CD14-positive monocyte (primary cell): ENCODE measurements at regions not wholly inside any gene's neighbourhood (a gene's known extent, or its start where the extent isn't known, plus 50 kb on each side); places are given as distances from the start of the nearest gene placed in this dataset.

Source experiments
- DNase-seq, 3 donors: peaks; one replicate each; pipeline ENCODE4 v3.0.0-alpha.2; 2011 to 2022
- H2AFZ ChIP-seq: 2 replicates; pipeline ENCODE4 v1.6.0; 2012; ENCODE audit warnings: mild to moderate bottlenecking, low read depth, low read length, inconsistent platforms; ENCODE audit not compliant: insufficient read depth, poor library complexity, severe bottlenecking
- H3K27ac ChIP-seq, 2 donors: 1 replicate in 1 of 2; 2 replicates in 1 of 2; pipeline ENCODE4 v1.5.1; 2012 to 2013; ENCODE audit warnings: low read length in 2 of 2, control low read depth in 1 of 2, inconsistent platforms in 1 of 2, low read depth in 1 of 2, mild to moderate bottlenecking in 1 of 2
- H3K27me3 ChIP-seq, 2 donors: one replicate each; pipeline versions ENCODE4 v1.6.0 to v1.6.1; 2011 to 2013; ENCODE audit warnings: low read length in 2 of 2; ENCODE audit not compliant: control insufficient read depth in 2 of 2, insufficient read depth in 2 of 2
- H3K36me3 ChIP-seq, 2 donors: replicated peaks in 1 of 2; 1 replicate in 1 of 2; 2 replicates in 1 of 2; pipeline versions ENCODE4 v1.5.1 to v1.6.1; 2012 to 2013; ENCODE audit warnings: low read length in 2 of 2, control low read depth in 1 of 2, inconsistent platforms in 1 of 2, mild to moderate bottlenecking in 1 of 2; ENCODE audit not compliant: insufficient read depth in 2 of 2, control insufficient read depth in 1 of 2
- H3K4me1 ChIP-seq, 2 donors: 1 replicate in 1 of 2; 2 replicates in 1 of 2; pipeline versions ENCODE4 v1.5.1 to v1.6.1; 2012 to 2013; ENCODE audit warnings: low read length in 2 of 2, control low read depth in 1 of 2, inconsistent platforms in 1 of 2, mild to moderate bottlenecking in 1 of 2, moderate library complexity in 1 of 2; ENCODE audit not compliant: insufficient read depth in 2 of 2, control insufficient read depth in 1 of 2
- H3K4me2 ChIP-seq: replicated peaks from 2 replicates; pipeline ENCODE3; 2012; ENCODE audit warnings: low read length, moderate library complexity, mild to moderate bottlenecking; ENCODE audit not compliant: poor library complexity, severe bottlenecking; ENCODE audit errors: extremely low read depth
- H3K4me3 ChIP-seq, 3 experiments: fragments of 200-600 bp in 1 of 3; sonication (generic) in 1 of 3; replicated peaks in 1 of 3; 1 replicate in 2 of 3; 2 replicates in 1 of 3; pipeline ENCODE4 v1.5.1; 2011 to 2013; ENCODE audit warnings: low read length in 3 of 3, mild to moderate bottlenecking in 3 of 3, control low read depth in 2 of 3, low read depth in 2 of 3, inconsistent platforms in 1 of 3, moderate library complexity in 1 of 3
- H3K79me2 ChIP-seq: 2 replicates; pipeline ENCODE4 v1.6.0; 2012; ENCODE audit warnings: mild to moderate bottlenecking, control low read depth, inconsistent platforms, low read length, moderate library complexity; ENCODE audit not compliant: insufficient read depth
- H3K9ac ChIP-seq: 2 replicates; pipeline ENCODE4 v1.6.0; 2017; ENCODE audit warnings: low read length, mild to moderate bottlenecking; ENCODE audit not compliant: insufficient read depth, poor library complexity, severe bottlenecking
- H3K9me3 ChIP-seq, 2 donors: replicated peaks in 1 of 2; 1 replicate in 1 of 2; 2 replicates in 1 of 2; pipeline versions ENCODE4 v1.5.1 to v1.6.1; 2012 to 2013; ENCODE audit warnings: low read length in 2 of 2, control low read depth in 1 of 2; ENCODE audit not compliant: control insufficient read depth in 1 of 2, insufficient read depth in 1 of 2
- H4K20me1 ChIP-seq: 2 replicates; pipeline ENCODE4 v1.6.0; 2012; ENCODE audit warnings: mild to moderate bottlenecking, low read length, control low read depth, moderate library complexity; ENCODE audit not compliant: insufficient read depth
- H3K27ac Mint-ChIP-seq, 7 donors: one replicate each; pipeline ENCODE4 v1.8.0; 2020; ENCODE audit warnings: mild to moderate bottlenecking in 7 of 7, mixed read lengths in 7 of 7, moderate library complexity in 6 of 7, inconsistent platforms in 2 of 7
- H3K27me3 Mint-ChIP-seq, 3 donors: one replicate each; pipeline ENCODE4 v1.8.0; 2021 to 2022; ENCODE audit warnings: low read depth in 3 of 3, mild to moderate bottlenecking in 3 of 3, mixed read lengths in 3 of 3, moderate library complexity in 3 of 3, inconsistent platforms in 1 of 3
- H3K36me3 Mint-ChIP-seq, 2 donors: one replicate each; pipeline ENCODE4 v1.8.0; 2020; ENCODE audit warnings: mixed read lengths in 2 of 2, inconsistent platforms in 1 of 2, mild to moderate bottlenecking in 1 of 2
- H3K4me1 Mint-ChIP-seq: one replicate; pipeline ENCODE4 v1.8.0; 2020; ENCODE audit warnings: mild to moderate bottlenecking, mixed read lengths
- H3K4me3 Mint-ChIP-seq, 2 donors: one replicate each; pipeline ENCODE4 v1.8.0; 2020; ENCODE audit warnings: mild to moderate bottlenecking in 2 of 2, mixed read lengths in 2 of 2, moderate library complexity in 1 of 2
- H3K9me3 Mint-ChIP-seq, 7 donors: one replicate each; pipeline ENCODE4 v1.8.0; 2020 to 2022; ENCODE audit warnings: mixed read lengths in 7 of 7, mild to moderate bottlenecking in 6 of 7, moderate library complexity in 6 of 7, inconsistent platforms in 2 of 7
- WGBS: methylation state at CpG from one replicate; pipeline ENCODE4 v1.1.5; 2013; ENCODE audit warnings: missing lambda C conversion rate; ENCODE audit not compliant: insufficient coverage; 5-methylcytosine and 5-hydroxymethylcytosine counted together
- intact Hi-C, 2 donors: fragments of 100-400 bp; cut with micrococcal nuclease; formaldehyde crosslinking; loops; one replicate each; pipeline versions ENCODE4 v1.15.0 to v1.15.1; 2023
- TF ChIP-seq, protein P1 (sequence below): fragments of 200-600 bp; IDR thresholded peaks from one replicate; pipeline ENCODE4 v1.8.0; 2022; ENCODE audit warnings: antibody characterized with exemption, mild to moderate bottlenecking

DNA sequence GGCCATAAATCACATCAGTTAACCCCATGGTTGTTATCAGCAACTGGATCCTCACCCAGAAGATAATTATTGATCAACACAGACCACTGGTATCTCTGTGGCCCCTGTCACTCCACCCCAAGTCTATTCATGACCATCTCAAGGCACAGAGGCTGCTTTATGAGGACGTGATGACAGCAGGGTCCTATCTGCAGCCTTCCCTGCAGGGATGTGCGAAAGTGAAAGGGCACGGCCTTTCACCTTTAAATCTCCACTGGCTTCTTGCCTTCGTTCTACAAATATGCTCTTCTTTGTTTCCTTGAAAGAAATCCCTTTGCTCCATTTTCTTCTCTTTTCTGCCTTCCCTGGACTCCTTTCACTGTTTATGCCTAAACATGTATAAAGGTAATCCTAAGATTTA lies 170.6 kb upstream of the EDNRA start:
- no peaks in the 10 kb centered on the region for H3K27me3 ChIP-seq
- no peak overlapping the region for H3K27ac Mint-ChIP-seq
- H3K4me1 ChIP-seq = no peaks in the 10 kb centered on the region
- DNase-seq = no peak
- no peak overlapping the region for H3K4me3 ChIP-seq
- H3K36me3 Mint-ChIP-seq = no peaks in the 10 kb centered on the region
- H3K27ac ChIP-seq = no peak overlapping the region
- no peaks in the 10 kb centered on the region for H3K9me3 ChIP-seq
- no peak overlapping the region for H3K4me3 Mint-ChIP-seq
- no peaks in the 10 kb centered on the region for H3K4me1 Mint-ChIP-seq
- H3K79me2 ChIP-seq = no peaks in the 10 kb centered on the region
- no peak overlapping the region for H3K9ac ChIP-seq
- H3K36me3 ChIP-seq = no peaks in the 10 kb centered on the region
- TF ChIP-seq, protein P1, sequence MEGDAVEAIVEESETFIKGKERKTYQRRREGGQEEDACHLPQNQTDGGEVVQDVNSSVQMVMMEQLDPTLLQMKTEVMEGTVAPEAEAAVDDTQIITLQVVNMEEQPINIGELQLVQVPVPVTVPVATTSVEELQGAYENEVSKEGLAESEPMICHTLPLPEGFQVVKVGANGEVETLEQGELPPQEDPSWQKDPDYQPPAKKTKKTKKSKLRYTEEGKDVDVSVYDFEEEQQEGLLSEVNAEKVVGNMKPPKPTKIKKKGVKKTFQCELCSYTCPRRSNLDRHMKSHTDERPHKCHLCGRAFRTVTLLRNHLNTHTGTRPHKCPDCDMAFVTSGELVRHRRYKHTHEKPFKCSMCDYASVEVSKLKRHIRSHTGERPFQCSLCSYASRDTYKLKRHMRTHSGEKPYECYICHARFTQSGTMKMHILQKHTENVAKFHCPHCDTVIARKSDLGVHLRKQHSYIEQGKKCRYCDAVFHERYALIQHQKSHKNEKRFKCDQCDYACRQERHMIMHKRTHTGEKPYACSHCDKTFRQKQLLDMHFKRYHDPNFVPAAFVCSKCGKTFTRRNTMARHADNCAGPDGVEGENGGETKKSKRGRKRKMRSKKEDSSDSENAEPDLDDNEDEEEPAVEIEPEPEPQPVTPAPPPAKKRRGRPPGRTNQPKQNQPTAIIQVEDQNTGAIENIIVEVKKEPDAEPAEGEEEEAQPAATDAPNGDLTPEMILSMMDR = no peak
- H3K9me3 Mint-ChIP-seq = peaks cover 0 to 3% (median 0%) of the 10 kb centered on the region in 7 donors
- H3K27me3 Mint-ChIP-seq = no peaks in the 10 kb centered on the region
- H2AFZ ChIP-seq = no peak overlapping the region
- WGBS = 76% methylated on average over 4 of the region's 4 CpGs
- H3K4me2 ChIP-seq = no peak overlapping the region
- no peaks in the 10 kb centered on the region for H4K20me1 ChIP-seq
- intact Hi-C loops = no loop called here

DNA sequence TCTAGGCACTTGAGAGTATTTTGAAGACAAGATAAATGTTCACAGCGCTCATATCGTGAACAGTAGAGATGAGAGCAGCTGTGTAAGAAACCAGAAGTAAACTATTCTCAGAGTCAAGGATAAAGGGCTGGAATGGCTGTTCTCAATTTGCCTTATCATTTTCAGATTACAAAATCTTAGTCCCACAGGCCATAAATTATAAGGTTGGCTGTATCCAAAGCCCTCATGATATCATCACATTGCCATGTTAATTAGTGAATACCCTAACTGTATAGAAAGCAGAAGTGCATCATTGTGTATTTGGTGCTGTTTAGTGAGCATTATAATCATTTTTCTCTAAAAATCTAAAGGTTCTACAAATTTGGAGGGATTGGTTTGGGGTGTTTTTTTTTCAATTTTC lies 168.9 kb upstream of the EDNRA start:
- no CpG with 5 or more reads among the region's 2 CpGs for WGBS

More for the DNA sequence above, 168.9 kb upstream of the EDNRA start:
- Mint-ChIP-seq H3K4me3 (no peak overlapping the region), H3K4me1 (no peaks in the 10 kb centered on the region), H3K27me3 (no peaks in the 10 kb centered on the region), H3K36me3 (no peaks in the 10 kb centered on the region), H3K9me3 (peaks cover 0 to 3% (median 0%) of the 10 kb centered on the region in 7 donors), H3K27ac (no peak overlapping the region)
- Histone ChIP-seq H3K79me2 (no peaks in the 10 kb centered on the region), H3K4me3 (no peak overlapping the region), H2AFZ (no peak overlapping the region), H3K27me3 (no peaks in the 10 kb centered on the region), H3K9ac (no peak overlapping the region), H3K36me3 (no peaks in the 10 kb centered on the region), H4K20me1 (no peaks in the 10 kb centered on the region), H3K27ac (no peak overlapping the region), H3K9me3 (no peaks in the 10 kb centered on the region), H3K4me2 (no peak overlapping the region), H3K4me1 (no peaks in the 10 kb centered on the region)
- intact Hi-C loops = no loop called here
- no peak for DNase-seq
- TF ChIP-seq, protein P1 = no peak
